Stimulated activated effector memory CD8-positive, alpha-beta T cell treated with anti-CD3 and anti-CD28 coated beads, Interleukin-12 subunit alpha, Interleukin-12 subunit beta, amount 100 ng/mL, for 72 hours (primary cell): ENCODE measurements at regions not wholly inside any gene's neighbourhood (a gene's known extent, or its start where the extent isn't known, plus 50 kb on each side); places are given as distances from the start of the nearest gene placed in this dataset.
"Not testable (repeated sequence)": the region's sequence is repeated elsewhere in the genome, so short reads cannot be mapped to it uniquely, and the experiment has no call there.

Experiments
- ATAC-seq: fragments of 150-1000 bp; cut with Tn5 transposase; 2 replicates; pipeline ENCODE4 v1.10.0; 2021
- DNase-seq, 2 donors: peaks; one replicate each; pipeline ENCODE4 v3.0.0; 2021 to 2022; ENCODE audit warnings: low spot score in 2 of 2
- H3K27ac Mint-ChIP-seq: one replicate; pipeline ENCODE4 v1.8.0; 2022; ENCODE audit warnings: mild to moderate bottlenecking, mixed read lengths
- H3K36me3 Mint-ChIP-seq: one replicate; pipeline ENCODE4 v1.8.0; 2022; ENCODE audit warnings: mild to moderate bottlenecking, mixed read lengths
- H3K4me1 Mint-ChIP-seq: one replicate; pipeline ENCODE4 v1.8.0; 2022; ENCODE audit warnings: mixed read lengths
- H3K4me3 Mint-ChIP-seq: one replicate; pipeline ENCODE4 v1.8.0; 2022; ENCODE audit warnings: mild to moderate bottlenecking, mixed read lengths
- H3K9me3 Mint-ChIP-seq: one replicate; pipeline ENCODE4 v1.8.0; 2022; ENCODE audit warnings: mixed read lengths

DNA sequence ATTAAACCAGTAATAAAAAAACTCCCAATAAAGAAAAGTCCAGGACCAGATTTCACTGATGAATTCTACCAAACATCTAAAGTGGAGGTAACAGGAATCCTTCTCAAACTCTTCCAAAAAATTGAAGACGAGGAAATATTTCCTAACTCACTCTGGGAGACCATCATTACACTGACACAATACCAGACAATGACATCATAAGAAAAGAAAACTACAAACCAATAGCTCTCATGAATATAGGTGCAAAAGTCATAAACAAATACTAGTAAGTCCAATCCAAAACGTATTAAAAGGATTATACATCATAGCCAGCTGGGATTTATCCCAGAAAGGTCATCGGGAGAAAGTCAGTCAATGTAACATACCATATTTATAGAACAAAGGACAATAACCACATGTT is 94.0 kb upstream of the RAB18 start:
- H3K9me3 Mint-ChIP-seq = no peaks in the 10 kb centered on the region
- ATAC-seq (no peak), DNase-seq (no peak)
- no peaks in the 10 kb centered on the region for H3K4me1 Mint-ChIP-seq
- H3K36me3 Mint-ChIP-seq = no peaks in the 10 kb centered on the region
- no peak overlapping the region for H3K27ac Mint-ChIP-seq
- no peak overlapping the region for H3K4me3 Mint-ChIP-seq

DNA sequence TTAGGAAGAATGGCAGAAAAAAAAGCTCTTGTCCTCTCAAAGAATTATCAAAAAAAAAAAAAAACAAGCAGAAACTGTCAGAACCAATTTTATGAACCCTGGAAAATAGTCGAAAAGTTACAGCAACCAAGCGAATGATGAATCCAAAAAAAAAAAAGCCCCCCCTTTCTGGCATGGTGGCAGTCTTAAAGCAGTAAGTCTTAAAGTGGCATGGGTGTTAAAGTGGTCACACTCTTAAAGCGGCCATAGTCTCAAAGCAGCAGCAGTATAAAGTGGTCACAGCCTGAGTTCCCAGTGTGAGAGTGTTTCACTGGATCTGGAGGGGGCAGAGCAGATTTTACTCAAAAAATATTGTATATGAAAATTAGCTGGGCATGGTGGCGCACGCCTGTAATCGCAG is 96.8 kb upstream of the RAB18 start:
- Mint-ChIP-seq H3K9me3 (no peaks in the 10 kb centered on the region), H3K27ac (no peak overlapping the region), H3K4me3 (no peak overlapping the region), H3K4me1 (no peaks in the 10 kb centered on the region), H3K36me3 (no peaks in the 10 kb centered on the region)
- no peak for DNase-seq
- ATAC-seq = no peak

DNA sequence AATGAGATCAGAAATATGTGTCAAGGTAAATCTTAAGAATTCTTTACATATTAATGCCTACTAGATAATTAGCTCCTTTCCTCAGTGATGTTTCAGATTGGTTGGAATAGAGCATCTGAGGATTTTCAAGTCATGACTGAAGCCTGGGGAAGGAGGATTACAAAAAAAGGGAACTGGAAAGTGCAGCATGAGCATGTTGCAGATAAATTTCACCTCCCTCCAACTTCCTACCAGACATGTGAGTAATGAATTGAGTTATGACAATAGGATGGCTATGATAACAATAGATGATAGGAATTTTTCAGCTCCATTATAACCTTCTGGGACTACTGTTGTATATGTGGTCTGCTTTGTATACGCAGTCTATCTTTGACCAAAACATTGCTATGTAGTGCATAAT is 104.2 kb upstream of the RAB18 start:
- DNase-seq (no peak), ATAC-seq (no peak)
- H3K27ac Mint-ChIP-seq = no peak overlapping the region
- no peaks in the 10 kb centered on the region for H3K4me1 Mint-ChIP-seq
- H3K4me3 Mint-ChIP-seq = no peak overlapping the region
- no peaks in the 10 kb centered on the region for H3K36me3 Mint-ChIP-seq
- H3K9me3 Mint-ChIP-seq = no peaks in the 10 kb centered on the region

DNA sequence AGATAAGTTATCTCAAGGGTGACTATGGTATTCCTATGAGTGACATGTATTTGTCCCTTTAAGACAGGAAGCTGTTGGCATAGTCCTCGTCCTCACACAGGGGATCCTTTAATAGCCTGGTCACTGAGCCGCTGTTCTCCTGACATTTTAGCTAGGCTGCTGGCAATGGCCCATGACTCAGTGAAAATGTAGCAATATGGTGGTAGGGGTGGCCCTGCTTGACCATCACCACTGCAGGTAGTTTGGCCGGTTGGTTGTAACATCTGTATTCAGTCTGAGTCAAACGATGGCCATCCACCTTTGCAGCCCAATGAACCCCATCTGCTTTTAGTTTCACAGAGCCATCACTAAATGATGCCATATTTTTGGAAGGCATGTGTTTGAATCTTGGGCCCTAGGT is 110.1 kb upstream of the RAB18 start:
- no peak overlapping the region for H3K27ac Mint-ChIP-seq
- no peaks in the 10 kb centered on the region for H3K4me1 Mint-ChIP-seq
- no peak for ATAC-seq
- H3K4me3 Mint-ChIP-seq = no peak overlapping the region
- no peaks in the 10 kb centered on the region for H3K9me3 Mint-ChIP-seq
- no peak for DNase-seq
- no peaks in the 10 kb centered on the region for H3K36me3 Mint-ChIP-seq

DNA sequence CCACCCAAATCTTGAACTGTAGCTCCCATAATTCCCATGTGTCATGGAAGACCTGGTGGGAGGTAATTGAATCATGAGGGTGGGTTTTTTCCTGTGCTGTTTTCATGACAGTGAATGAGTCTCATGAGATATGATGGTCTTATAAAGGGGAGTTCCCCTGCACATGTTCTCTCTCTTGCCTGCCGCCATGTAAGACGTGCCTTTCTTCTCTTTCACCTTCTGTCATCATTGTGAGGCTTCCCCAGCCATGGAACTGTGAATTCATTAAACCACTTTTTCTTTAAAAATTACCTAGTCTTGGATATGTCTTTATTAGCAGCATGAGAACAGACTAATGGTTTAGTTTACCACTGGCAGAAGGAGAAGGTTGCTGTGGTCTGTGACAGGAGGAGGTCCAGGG is 111.5 kb upstream of the RAB18 start:
- ATAC-seq (no peak), DNase-seq (no peak)
- Mint-ChIP-seq H3K27ac (no peak overlapping the region), H3K9me3 (no peaks in the 10 kb centered on the region), H3K36me3 (no peaks in the 10 kb centered on the region), H3K4me3 (no peak overlapping the region), H3K4me1 (no peaks in the 10 kb centered on the region)

DNA sequence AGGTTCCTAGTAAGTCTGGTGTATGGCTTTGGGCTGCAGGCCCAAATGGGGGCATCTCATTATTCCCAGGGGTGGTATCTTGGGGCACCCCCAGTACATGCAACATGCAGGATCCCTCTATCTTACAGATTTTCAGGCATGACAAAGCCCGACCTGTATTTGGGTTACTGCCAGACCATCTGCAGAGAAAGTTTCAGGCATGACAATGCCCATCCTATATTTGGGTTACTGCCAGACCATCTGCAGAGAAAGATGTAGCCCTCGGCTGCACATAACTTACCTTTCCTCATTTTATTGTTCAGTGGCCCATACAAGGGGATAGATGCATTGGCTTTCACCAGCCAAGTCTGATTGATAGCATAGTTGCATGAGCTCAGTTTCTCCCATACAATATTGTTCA is 112.2 kb upstream of the RAB18 start:
- no peaks in the 10 kb centered on the region for H3K4me1 Mint-ChIP-seq
- no peak for DNase-seq
- H3K27ac Mint-ChIP-seq = no peak overlapping the region
- no peaks in the 10 kb centered on the region for H3K9me3 Mint-ChIP-seq
- no peak overlapping the region for H3K4me3 Mint-ChIP-seq
- H3K36me3 Mint-ChIP-seq = no peaks in the 10 kb centered on the region
- ATAC-seq = no peak

DNA sequence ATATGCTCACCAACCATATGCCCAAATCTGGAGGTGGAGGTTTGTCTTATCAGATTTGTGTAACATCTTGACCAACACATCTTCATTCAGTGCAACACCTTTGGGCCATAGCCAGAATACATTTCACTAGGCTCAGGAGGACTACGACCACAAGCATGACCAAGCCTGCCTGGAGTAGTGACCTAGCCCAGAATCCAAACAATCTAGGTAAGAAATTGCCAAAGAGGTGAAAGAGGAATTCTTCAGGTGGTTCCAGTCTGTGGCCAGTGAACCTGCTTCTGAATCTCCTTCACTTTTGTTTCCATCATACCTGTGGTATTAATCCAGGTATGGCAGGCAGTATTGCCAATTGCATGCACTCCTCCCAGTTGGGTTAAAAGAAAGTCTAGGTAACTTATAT is 112.8 kb upstream of the RAB18 start:
- DNase-seq (no peak), ATAC-seq (no peak)
- Mint-ChIP-seq H3K36me3 (no peaks in the 10 kb centered on the region), H3K4me1 (no peaks in the 10 kb centered on the region), H3K4me3 (no peak overlapping the region), H3K27ac (no peak overlapping the region), H3K9me3 (no peaks in the 10 kb centered on the region)

DNA sequence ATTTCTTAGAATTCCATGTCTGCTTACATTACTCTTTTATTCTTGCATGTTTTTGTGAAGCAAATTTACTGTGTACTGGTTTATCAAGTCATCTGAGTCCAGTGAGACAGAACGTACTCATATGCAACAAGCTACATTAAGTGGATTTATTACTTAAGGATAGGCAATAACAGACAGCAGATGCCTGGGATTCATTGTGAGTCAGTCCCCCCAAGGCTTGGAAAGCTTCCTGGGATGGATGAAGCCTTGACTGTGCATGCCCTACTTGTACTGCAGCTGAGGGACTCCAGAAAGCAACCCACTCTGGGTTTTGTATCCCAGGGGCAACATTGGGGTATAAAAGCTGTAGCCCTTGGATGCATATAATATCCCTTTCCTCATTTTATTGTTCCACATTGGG is 113.4 kb upstream of the RAB18 start:
- DNase-seq (no peak), ATAC-seq (no peak)
- Mint-ChIP-seq H3K27ac (no peak overlapping the region), H3K9me3 (no peaks in the 10 kb centered on the region), H3K4me3 (no peak overlapping the region), H3K36me3 (no peaks in the 10 kb centered on the region), H3K4me1 (no peaks in the 10 kb centered on the region)

DNA sequence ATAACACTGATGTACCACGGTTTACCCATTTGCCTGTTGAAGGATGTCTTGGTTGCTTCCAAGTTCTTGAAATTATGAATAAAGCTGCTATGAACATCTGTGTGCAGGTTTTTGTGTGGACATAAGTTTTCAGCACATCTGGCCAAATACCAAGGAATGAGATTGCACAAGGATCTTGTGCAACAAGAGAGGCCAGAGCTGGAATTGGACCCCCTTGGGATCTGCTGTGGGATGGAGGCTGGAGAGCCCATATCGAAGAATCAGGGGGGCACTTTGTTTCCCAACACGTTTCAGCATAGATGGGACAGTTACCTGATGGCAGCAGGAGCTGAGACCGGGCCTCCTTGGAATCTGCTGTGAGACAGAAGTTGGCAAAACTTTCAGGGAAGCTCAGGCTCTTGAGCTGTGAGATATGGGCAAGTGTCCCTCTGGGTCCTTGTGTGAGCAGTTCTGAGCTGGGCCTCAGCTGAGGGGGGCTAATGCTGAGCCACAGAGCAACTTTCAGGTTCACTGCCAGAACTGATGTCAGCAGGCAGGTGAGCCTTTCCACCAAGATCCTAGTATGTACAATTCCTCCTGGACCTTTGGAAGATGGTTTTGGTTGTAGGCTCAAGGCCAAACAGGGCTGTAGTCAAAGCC is 115.2 kb upstream of the RAB18 start:
- Mint-ChIP-seq H3K36me3 (no peaks in the 10 kb centered on the region), H3K9me3 (no peaks in the 10 kb centered on the region), H3K27ac (no peak overlapping the region), H3K4me3 (no peak overlapping the region), H3K4me1 (no peaks in the 10 kb centered on the region)
- ATAC-seq = no peak
- DNase-seq = no peak

DNA sequence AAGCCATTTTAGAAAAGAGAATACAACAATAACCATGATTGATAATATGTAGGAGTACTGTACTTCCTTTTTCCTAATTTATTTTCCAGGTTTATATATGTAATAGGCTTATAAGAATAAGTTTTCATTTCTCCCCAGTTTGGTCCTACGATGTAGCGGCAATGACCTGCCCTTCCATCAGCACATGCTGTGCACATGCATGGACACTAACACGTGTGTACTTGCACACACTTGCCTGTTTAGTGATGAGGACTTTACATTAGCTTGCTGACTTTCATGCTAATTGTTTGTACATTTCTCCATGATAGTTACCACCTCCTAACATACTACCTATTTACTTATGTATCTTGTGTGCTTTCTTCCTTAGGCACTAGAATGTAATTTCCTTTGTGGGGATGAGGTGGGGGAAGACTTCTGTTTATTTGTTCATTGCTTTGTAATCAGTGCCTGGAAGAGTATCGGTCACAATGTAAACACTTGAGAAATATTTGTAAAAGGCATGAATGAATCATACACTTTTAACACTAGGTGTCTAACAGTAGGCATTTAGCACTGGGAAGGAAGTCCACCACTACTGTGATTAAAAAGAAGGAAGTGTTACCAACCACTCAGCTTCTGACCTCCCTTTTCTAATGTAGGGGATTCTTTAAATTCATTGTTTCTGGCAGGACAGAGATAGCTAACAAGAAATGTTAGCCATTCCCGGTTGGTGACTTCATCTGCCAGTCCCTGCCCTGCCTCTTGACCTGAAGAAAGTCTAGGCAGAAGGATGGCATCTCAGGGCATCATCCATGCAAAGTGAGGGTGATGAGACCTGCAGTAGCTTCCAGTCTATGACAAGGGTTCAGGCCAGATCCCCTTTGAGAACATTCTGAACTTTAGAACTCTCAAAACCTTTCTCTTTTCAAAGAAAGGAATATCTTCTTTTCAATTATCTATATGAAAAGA is 120.2 kb upstream of the RAB18 start:
- H3K9me3 Mint-ChIP-seq = peaks cover 4% of the 10 kb centered on the region

DNA sequence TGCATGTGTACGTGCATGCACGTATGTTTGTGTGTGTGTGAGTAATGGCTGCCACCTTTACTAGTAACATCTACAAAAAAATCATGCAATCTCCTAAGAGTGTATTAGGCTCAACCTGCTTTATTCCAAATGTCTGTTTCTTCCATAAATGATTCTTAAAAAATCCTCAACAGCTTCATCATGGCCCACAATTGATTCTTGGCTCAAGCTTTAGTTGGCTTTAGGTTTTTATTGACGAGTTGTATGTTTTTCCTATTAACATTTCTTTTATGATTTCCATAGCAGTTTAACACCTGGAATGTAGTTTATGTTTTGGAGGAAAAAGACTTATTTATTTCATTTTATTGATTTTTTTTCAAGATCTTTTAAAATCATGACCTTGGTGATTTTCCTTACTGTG is 121.9 kb upstream of the RAB18 start:
- no peak for ATAC-seq
- DNase-seq = no peak
- Mint-ChIP-seq H3K4me3 (no peak overlapping the region), H3K4me1 (no peaks in the 10 kb centered on the region), H3K36me3 (no peaks in the 10 kb centered on the region), H3K27ac (no peak overlapping the region), H3K9me3 (peaks cover 4% of the 10 kb centered on the region)

More for the DNA sequence above, 120.2 kb upstream of the RAB18 start:
- no peak for DNase-seq
- no peaks in the 10 kb centered on the region for H3K36me3 Mint-ChIP-seq
- no peaks in the 10 kb centered on the region for H3K4me1 Mint-ChIP-seq
- no peak for ATAC-seq
- no peak overlapping the region for H3K27ac Mint-ChIP-seq
- H3K4me3 Mint-ChIP-seq = no peak overlapping the region

DNA sequence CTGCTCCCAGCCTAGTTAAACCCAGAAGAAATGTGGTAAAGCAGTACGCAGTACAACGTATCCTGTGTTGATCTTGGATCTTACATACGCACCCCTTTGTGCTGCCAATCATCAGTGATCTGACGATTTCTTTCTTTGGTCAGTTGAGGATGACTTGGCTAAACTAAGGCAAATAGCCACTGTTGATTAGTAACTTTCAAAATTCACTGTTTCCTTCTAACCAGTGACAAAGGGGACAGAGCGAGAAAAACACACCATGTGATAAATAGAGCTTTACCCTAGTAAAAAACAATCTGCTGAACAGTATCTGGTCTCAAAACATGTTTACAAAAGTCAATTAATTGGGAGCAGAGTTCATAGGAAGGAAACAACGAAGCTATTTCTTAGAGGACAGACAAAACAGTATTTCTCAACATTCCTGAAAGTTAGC is 123.2 kb upstream of the RAB18 start:
- Mint-ChIP-seq H3K27ac (no peak overlapping the region), H3K4me3 (no peak overlapping the region), H3K4me1 (no peaks in the 10 kb centered on the region), H3K36me3 (no peaks in the 10 kb centered on the region), H3K9me3 (peaks cover 4% of the 10 kb centered on the region)
- ATAC-seq (no peak), DNase-seq (no peak)

DNA sequence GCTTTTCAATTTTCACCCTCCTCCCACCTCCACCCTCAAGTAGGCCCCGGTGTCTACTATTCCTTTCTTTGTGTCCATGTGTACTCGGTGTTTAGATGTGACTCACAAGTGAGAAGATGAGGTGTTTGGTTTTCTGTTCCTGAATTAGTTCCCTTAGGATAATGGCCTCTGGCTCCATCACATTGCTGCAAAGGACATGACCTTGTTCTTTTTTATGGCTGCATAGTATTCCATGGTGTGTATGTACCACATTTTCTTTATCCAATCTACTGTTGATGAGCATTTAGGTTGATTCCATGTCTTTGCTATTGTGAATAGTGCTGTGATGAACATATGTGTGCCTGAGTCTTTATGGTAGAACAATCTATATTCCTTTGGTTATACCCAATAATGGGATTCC is 125.1 kb upstream of the RAB18 start:
- H3K36me3 Mint-ChIP-seq, H3K27ac Mint-ChIP-seq, H3K9me3 Mint-ChIP-seq, ATAC-seq, H3K4me1 Mint-ChIP-seq, DNase-seq, H3K4me3 Mint-ChIP-seq: not testable (repeated sequence)

DNA sequence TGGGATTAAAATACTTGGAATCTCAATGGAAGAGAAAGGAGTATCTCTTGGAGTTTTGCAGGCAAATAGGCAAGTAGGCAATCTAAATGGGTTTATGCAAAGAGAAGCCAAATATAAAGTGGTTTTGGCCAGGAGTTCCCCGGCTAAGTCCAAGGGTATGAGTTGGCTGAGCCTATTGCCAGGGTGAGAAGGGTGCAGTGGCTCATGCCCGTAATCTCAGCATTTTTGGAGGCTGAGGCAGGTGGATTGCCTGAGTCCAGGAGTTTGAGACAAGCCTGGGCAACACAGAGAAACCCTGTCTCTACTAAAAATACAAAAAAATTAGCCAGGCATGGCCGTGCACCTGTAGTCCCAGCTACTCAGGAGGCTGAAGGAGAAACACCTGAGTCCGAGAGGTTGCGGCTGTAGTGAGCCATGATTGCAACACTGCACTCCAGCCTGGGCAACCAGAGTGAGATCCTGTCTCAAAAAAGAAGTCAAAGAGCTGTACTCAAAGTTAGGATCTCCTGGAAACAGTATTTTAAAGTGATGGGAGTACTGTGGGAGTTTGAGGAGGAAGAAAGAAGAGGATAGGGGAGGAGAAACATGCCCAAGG is 130.4 kb upstream of the RAB18 start:
- Mint-ChIP-seq H3K4me1 (no peaks in the 10 kb centered on the region), H3K9me3 (no peaks in the 10 kb centered on the region), H3K27ac (no peak overlapping the region), H3K36me3 (no peaks in the 10 kb centered on the region), H3K4me3 (no peak overlapping the region)
- DNase-seq (no peak), ATAC-seq (no peak)

DNA sequence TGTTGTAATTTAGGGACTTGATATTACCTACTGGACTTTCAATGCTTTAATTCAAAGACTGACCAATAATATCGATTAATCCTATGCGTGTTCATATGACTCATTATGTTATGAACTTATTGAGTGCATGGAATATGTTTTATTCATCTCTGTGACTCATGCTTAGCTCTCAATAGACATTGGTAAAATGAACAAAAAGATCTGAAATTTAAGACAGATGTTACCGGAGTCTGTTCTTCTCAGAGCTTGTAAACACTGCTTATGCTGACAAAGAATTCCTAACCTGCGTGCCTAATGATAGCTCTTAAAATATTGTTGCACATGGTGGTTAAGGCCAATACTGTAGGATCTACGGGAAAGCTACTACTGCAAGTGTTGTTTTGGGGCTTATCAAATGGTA is 131.5 kb upstream of the ACBD5 start:
- Mint-ChIP-seq H3K9me3 (no peaks in the 10 kb centered on the region), H3K36me3 (no peaks in the 10 kb centered on the region), H3K27ac (no peak overlapping the region), H3K4me3 (no peak overlapping the region), H3K4me1 (no peaks in the 10 kb centered on the region)
- DNase-seq = no peak
- ATAC-seq = no peak

DNA sequence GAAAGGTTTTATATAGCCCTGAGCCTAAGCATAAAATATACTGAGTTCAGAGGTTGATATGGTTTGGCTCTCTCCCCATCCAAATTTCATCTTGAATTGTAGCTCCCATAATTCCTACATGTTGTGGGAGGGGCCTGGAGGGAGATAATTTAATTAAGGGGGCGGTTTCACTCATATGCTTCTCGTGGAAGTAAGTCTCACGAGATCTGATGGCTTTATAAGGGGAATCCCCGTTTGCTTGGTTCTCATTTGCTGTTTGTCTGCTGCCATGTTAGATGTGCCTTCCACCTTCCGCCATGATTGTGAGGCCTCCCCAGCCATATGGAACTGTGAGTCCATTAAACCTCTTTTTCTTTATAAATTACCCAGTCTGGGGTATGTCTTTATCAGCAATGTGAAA is 130.8 kb upstream of the ACBD5 start:
- not testable (repeated sequence) for H3K27ac Mint-ChIP-seq, H3K36me3 Mint-ChIP-seq, H3K4me1 Mint-ChIP-seq, H3K4me3 Mint-ChIP-seq, DNase-seq, ATAC-seq, H3K9me3 Mint-ChIP-seq
